ENCODE measurements at regions not wholly inside any gene's neighbourhood (a gene's known extent, or its start where the extent isn't known, plus 50 kb on each side); places are given as distances from the start of the nearest gene placed in this dataset.
A peak's percentile ranks its signal among the peaks of the same experiment; 100 is the strongest.

DNA sequence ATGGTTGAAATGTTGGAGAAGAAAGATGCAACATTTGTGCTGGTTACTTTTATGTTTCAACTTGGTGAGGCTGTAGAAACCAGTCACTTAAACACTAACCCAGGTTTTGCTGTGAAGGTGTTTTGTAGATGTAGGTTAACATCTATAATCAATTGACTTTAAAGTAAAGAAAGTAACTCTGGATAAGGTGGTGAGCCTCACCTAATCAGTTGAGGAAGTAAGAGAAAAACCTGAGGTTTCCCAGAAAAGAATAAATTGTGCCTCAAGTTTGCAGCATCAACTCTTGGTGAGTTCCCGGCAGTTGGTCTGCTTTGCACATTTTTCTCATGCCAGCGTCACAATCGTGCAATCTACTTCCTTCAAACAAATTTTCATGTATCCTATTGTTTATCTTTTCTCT, 673.4 kb downstream of the QKI start:
- TF ChIP-seq POLR2A (IDR thresholded peaks at IDR 0.05) (no peak), CTCF (IDR thresholded peaks at IDR 0.05) (no peak)

GRCh38 chr6:164087211-164087610, 672.7 kb downstream of the QKI start:
- no peaks in the 10 kb centered on the region for H3K36me3 ChIP-seq
- no peaks in the 10 kb centered on the region for H3K27me3 ChIP-seq
- H3K4me3 ChIP-seq: no peak overlapping the region
- intact Hi-C loops (cut with DNase I): no loop called here
- no peaks in the 10 kb centered on the region for H3K9me3 ChIP-seq
- no peak for TF ChIP-seq CTCF (IDR thresholded peaks at IDR 0.05)
- TF ChIP-seq POLR2A (IDR thresholded peaks at IDR 0.05): no peak
- no peak overlapping the region for H3K27ac ChIP-seq
- ATAC-seq (no peak), DNase-seq (no peak)
- no peaks in the 10 kb centered on the region for H3K4me1 ChIP-seq
- WGBS (ENCODE audit: insufficient coverage, low coverage, low lambda C conversion rate, missing lambda C conversion rate): 69% methylated on average over 2 of the region's 2 CpGs

More for the DNA sequence above, 673.4 kb downstream of the QKI start:
- Histone ChIP-seq H3K27me3 (no peaks in the 10 kb centered on the region), H3K4me3 (no peak overlapping the region), H3K36me3 (no peaks in the 10 kb centered on the region), H3K27ac (no peak overlapping the region), H3K4me1 (no peaks in the 10 kb centered on the region), H3K9me3 (no peaks in the 10 kb centered on the region)
- DNase-seq (no peak), ATAC-seq (no peak)
- 70% methylated on average over 3 of the region's 3 CpGs for WGBS (ENCODE audit: insufficient coverage, low coverage, low lambda C conversion rate, missing lambda C conversion rate)
- intact Hi-C loops (cut with DNase I): no loop called here

- no peaks in the 10 kb centered on the region for H3K4me1 ChIP-seq
- no peaks in the 10 kb centered on the region for H3K9me3 ChIP-seq
- H3K27me3 ChIP-seq: no peaks in the 10 kb centered on the region
- no peak overlapping the region for H3K4me3 ChIP-seq
- ATAC-seq (peak in 1 of 4 donors; percentile 29), DNase-seq (no peak)
- TF ChIP-seq CTCF (IDR thresholded peaks at IDR 0.05) (no peak), POLR2A (IDR thresholded peaks at IDR 0.05) (no peak)
- H3K27ac ChIP-seq: peak overlapping the region; percentile 11 to 49 (median 45)
- no peaks in the 10 kb centered on the region for H3K36me3 ChIP-seq
- 55% methylated on average over 25 of the region's 25 CpGs for WGBS (ENCODE audit: insufficient coverage, low coverage, low lambda C conversion rate, missing lambda C conversion rate)
- intact Hi-C loops (cut with DNase I): no loop called here
Measured at GRCh38 chr6:164086076-164086887, 671.8 kb downstream of the QKI start.

GRCh38 chr6:164085091-164086075, 670.9 kb downstream of the QKI start:
- H3K36me3 ChIP-seq: no peaks in the 10 kb centered on the region
- TF ChIP-seq CTCF (IDR thresholded peaks at IDR 0.05) (no peak), POLR2A (IDR thresholded peaks at IDR 0.05) (no peak)
- DNase-seq: peak in 1 of 3 donors; percentile 25
- no peaks in the 10 kb centered on the region for H3K9me3 ChIP-seq
- intact Hi-C loops (cut with DNase I): no loop called here
- ATAC-seq: peak; percentile 20 to 75 (median 57)
- no peak overlapping the region for H3K4me3 ChIP-seq
- H3K27me3 ChIP-seq: no peaks in the 10 kb centered on the region
- H3K4me1 ChIP-seq: no peaks in the 10 kb centered on the region
- peak overlapping the region; percentile 31 to 49 (median 45) for H3K27ac ChIP-seq
- 66% methylated on average over 24 of the region's 33 CpGs for WGBS (ENCODE audit: insufficient coverage, low coverage, low lambda C conversion rate, missing lambda C conversion rate)
